ENCODE measurements at regions not wholly inside any gene's neighbourhood (a gene's known extent, or its start where the extent isn't known, plus 50 kb on each side); places are given as distances from the start of the nearest gene placed in this dataset.
"Not testable (repeated sequence)": the region's sequence is repeated elsewhere in the genome, so short reads cannot be mapped to it uniquely, and the experiment has no call there.

- DNase-seq (ENCODE audit: low read depth): no peak
Measured at GRCh38 chr7:113301983-113302382, 183.6 kb upstream of the SMIM30 start.

- no peak for DNase-seq (ENCODE audit: low read depth)
Measured at GRCh38 chr7:113301141-113301540, 182.8 kb upstream of the SMIM30 start.

GRCh38 chr7:113299748-113300147, 181.4 kb upstream of the SMIM30 start:
- DNase-seq (ENCODE audit: low read depth): no peak

GRCh38 chr7:113298501-113298900, 180.1 kb upstream of the SMIM30 start:
- DNase-seq (ENCODE audit: low read depth): no peak

GRCh38 chr7:113294750-113295149, 176.4 kb upstream of the SMIM30 start:
- DNase-seq (ENCODE audit: low read depth): no peak

GRCh38 chr7:113292105-113292504, 173.8 kb upstream of the SMIM30 start:
- no peak for DNase-seq (ENCODE audit: low read depth)

- no peak for DNase-seq (ENCODE audit: low read depth)
Measured at GRCh38 chr7:113291058-113291457, 172.7 kb upstream of the SMIM30 start.

GRCh38 chr7:113289140-113289740, 170.9 kb upstream of the SMIM30 start:
- DNase-seq (ENCODE audit: low read depth): no peak

GRCh38 chr7:113285411-113285810, 167.1 kb upstream of the SMIM30 start:
- no peak for DNase-seq (ENCODE audit: low read depth)

GRCh38 chr7:113283861-113284260, 165.5 kb upstream of the SMIM30 start:
- no peak for DNase-seq (ENCODE audit: low read depth)

- DNase-seq (ENCODE audit: low read depth): no peak
Measured at GRCh38 chr7:113282875-113283274, 164.5 kb upstream of the SMIM30 start.

GRCh38 chr7:113281223-113281622, 162.9 kb upstream of the SMIM30 start:
- no peak for DNase-seq (ENCODE audit: low read depth)

- DNase-seq (ENCODE audit: low read depth): no peak
Measured at GRCh38 chr7:113279256-113279655, 160.9 kb upstream of the SMIM30 start.

- no peak for DNase-seq (ENCODE audit: low read depth)
Measured at GRCh38 chr7:113270790-113271189, 152.4 kb upstream of the SMIM30 start.

- DNase-seq (ENCODE audit: low read depth): not testable (repeated sequence)
Measured at GRCh38 chr7:113269592-113269991, 151.2 kb upstream of the SMIM30 start.

- no peak for DNase-seq (ENCODE audit: low read depth)
Measured at GRCh38 chr7:113268757-113269156, 150.4 kb upstream of the SMIM30 start.

GRCh38 chr7:113267885-113268284, 149.5 kb upstream of the SMIM30 start:
- no peak for DNase-seq (ENCODE audit: low read depth)

- DNase-seq (ENCODE audit: low read depth): no peak
Measured at GRCh38 chr7:113267271-113267670, 148.9 kb upstream of the SMIM30 start.

- no peak for DNase-seq (ENCODE audit: low read depth)
Measured at GRCh38 chr7:113263749-113264148, 145.4 kb upstream of the SMIM30 start.

- not testable (repeated sequence) for DNase-seq (ENCODE audit: low read depth)
Measured at GRCh38 chr7:113263215-113263742, 144.9 kb upstream of the SMIM30 start.

GRCh38 chr7:113256883-113257531, 138.7 kb upstream of the SMIM30 start:
- DNase-seq (ENCODE audit: low read depth): no peak

- no peak for DNase-seq (ENCODE audit: low read depth)
Measured at GRCh38 chr7:113247198-113247597, 128.8 kb upstream of the SMIM30 start.

- DNase-seq (ENCODE audit: low read depth): no peak
Measured at GRCh38 chr7:113246738-113247137, 128.4 kb upstream of the SMIM30 start.

- no peak for DNase-seq (ENCODE audit: low read depth)
Measured at GRCh38 chr7:113232885-113233284, 114.5 kb upstream of the SMIM30 start.

Data from activated T-cell treated with anti-CD3 and anti-CD28 coated beads for 24 hours (primary cell).